Thyroid gland (tissue), 4 donors: ENCODE measurements at regions not wholly inside any gene's neighbourhood (a gene's known extent, or its start where the extent isn't known, plus 50 kb on each side); places are given as distances from the start of the nearest gene placed in this dataset.
"Not testable (repeated sequence)": the region's sequence is repeated elsewhere in the genome, so short reads cannot be mapped to it uniquely, and the experiment has no call there.

Experiments used
- DNase-seq, 2 donors: peaks; one replicate each; pipeline ENCODE4 v3.0.0-alpha.2; 2019
- H3K27ac ChIP-seq, 3 donors: fragments of 200-600 bp; sonication (generic); 1 replicate in 2 of 3; 2 replicates in 1 of 3; pipeline ENCODE4 v1.5.1; 2016 to 2019; ENCODE audit warnings: mild to moderate bottlenecking in 1 of 3, moderate library complexity in 1 of 3
- H3K27me3 ChIP-seq: fragments of 200-600 bp; sonication (generic); one replicate; pipeline ENCODE4 v1.5.1; 2019
- H3K36me3 ChIP-seq, 2 donors: fragments of 200-600 bp; sonication (generic); one replicate each; pipeline ENCODE4 v1.5.1; 2016 to 2019
- H3K4me1 ChIP-seq, 2 donors: fragments of 200-600 bp; sonication (generic); one replicate each; pipeline ENCODE4 v1.5.1; 2017 to 2019
- H3K4me3 ChIP-seq, 3 donors: fragments of 200-600 bp; sonication (generic); replicated peaks in 1 of 3; 1 replicate in 2 of 3; 2 replicates in 1 of 3; pipeline ENCODE4 v1.5.1; 2016; ENCODE audit warnings: mild to moderate bottlenecking in 1 of 3
- H3K9me3 ChIP-seq: fragments of 200-600 bp; sonication (generic); one replicate; pipeline ENCODE4 v1.5.1; 2017
- CTCF ChIP-seq, 6 experiments: fragments of 200-600 bp in 3 of 6; fragments of 450-650 bp in 3 of 6; sonication (generic) in 3 of 6; IDR thresholded peaks; one replicate each; pipeline ENCODE4 v1.5.1; 2016 to 2019; ENCODE audit warnings: antibody characterized with exemption in 6 of 6, mild to moderate bottlenecking in 2 of 6, inconsistent platforms in 1 of 6, moderate library complexity in 1 of 6
- POLR2A ChIP-seq, 2 donors: fragments of 450-650 bp; IDR thresholded peaks; one replicate each; pipeline ENCODE4 v1.6.1; 2017; ENCODE audit warnings: antibody characterized with exemption in 2 of 2, mild to moderate bottlenecking in 2 of 2, moderate library complexity in 1 of 2
- WGBS, 2 donors: methylation state at CpG; one replicate each; pipeline ENCODE4 v1.1.5; 2017; 5-methylcytosine and 5-hydroxymethylcytosine counted together
- intact Hi-C: fragments of 100-400 bp; cut with DNase I; formaldehyde crosslinking; loops from one replicate; pipeline ENCODE4 v1.15.1; 2023

GRCh38 chr15:67945951-67946700, 106.3 kb upstream of the RNU6-1 start:
- H3K4me1 ChIP-seq = peaks cover 51 to 61% of the 10 kb centered on the region in 2 donors
- 36 to 49% methylated on average over 6 of the region's 6 CpGs for WGBS, 2 donors
- H3K27ac ChIP-seq = peak overlapping the region; percentile 88 to 96 (median 92)
- intact Hi-C loops = no loop called here
- TF ChIP-seq CTCF (IDR thresholded peaks at IDR 0.05) = no peak
- TF ChIP-seq POLR2A (IDR thresholded peaks at IDR 0.05) = peak in 1 of 2 donors; percentile 78
- no peaks in the 10 kb centered on the region for H3K36me3 ChIP-seq
- H3K27me3 ChIP-seq = no peaks in the 10 kb centered on the region
- no peak overlapping the region for H3K4me3 ChIP-seq
- no peaks in the 10 kb centered on the region for H3K9me3 ChIP-seq
- peak; percentile 75 to 77 for DNase-seq

- no peak for DNase-seq
- H3K9me3 ChIP-seq = no peaks in the 10 kb centered on the region
- H3K36me3 ChIP-seq = no peaks in the 10 kb centered on the region
- TF ChIP-seq CTCF (IDR thresholded peaks at IDR 0.05) = no peak
- no peak for TF ChIP-seq POLR2A (IDR thresholded peaks at IDR 0.05)
- intact Hi-C loops = no loop called here
- no peaks in the 10 kb centered on the region for H3K27me3 ChIP-seq
- no peak overlapping the region for H3K4me3 ChIP-seq
- WGBS, 2 donors = 54 to 68% methylated on average over 4 of the region's 4 CpGs
- H3K4me1 ChIP-seq = peaks cover 51 to 56% of the 10 kb centered on the region in 2 donors
- peak overlapping the region; percentile 83 to 96 (median 92) for H3K27ac ChIP-seq
Measured at GRCh38 chr15:67946701-67947100, 106.9 kb upstream of the RNU6-1 start.

GRCh38 chr15:67947254-67948039, 106.7 kb upstream of the PIAS1 start:
- peak; percentile 63 to 65 for DNase-seq
- H3K27ac ChIP-seq = peak overlapping the region; percentile 63 to 96 (median 83)

DNA sequence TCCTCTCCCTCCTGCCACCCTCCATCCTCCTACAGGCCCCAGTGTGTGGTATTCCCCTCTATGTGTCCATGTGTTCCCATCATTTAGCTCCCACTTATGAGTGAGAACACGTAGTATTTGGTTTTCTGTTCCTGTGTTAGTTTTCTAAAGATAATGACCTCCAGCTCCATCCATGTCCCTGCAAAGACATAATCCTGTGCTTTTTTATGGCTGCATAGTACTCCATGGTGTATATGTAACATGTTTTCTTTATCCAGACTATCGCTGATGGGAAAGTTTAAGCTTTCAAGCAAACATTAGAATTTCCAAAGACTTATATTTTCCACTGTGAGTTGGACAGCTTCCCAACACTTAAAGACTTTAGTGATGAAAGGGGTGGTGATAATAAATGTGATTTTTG, 105.9 kb upstream of the PIAS1 start:
- 98 to 99% methylated on average over 2 of the region's 2 CpGs for WGBS, 2 donors
- intact Hi-C loops = no loop called here
- H3K4me3 ChIP-seq = no peak overlapping the region
- H3K27ac ChIP-seq = peak overlapping the region; percentile 63 to 96 (median 83)
- H3K36me3 ChIP-seq = no peaks in the 10 kb centered on the region
- no peak for DNase-seq
- H3K27me3 ChIP-seq = no peaks in the 10 kb centered on the region
- no peaks in the 10 kb centered on the region for H3K9me3 ChIP-seq
- TF ChIP-seq POLR2A (IDR thresholded peaks at IDR 0.05) (no peak), CTCF (IDR thresholded peaks at IDR 0.05) (no peak)
- H3K4me1 ChIP-seq = peaks cover 49 to 50% of the 10 kb centered on the region in 2 donors

More at GRCh38 chr15:67947254-67948039, 106.7 kb upstream of the PIAS1 start:
- TF ChIP-seq CTCF (IDR thresholded peaks at IDR 0.05) (no peak), POLR2A (IDR thresholded peaks at IDR 0.05) (peak in 1 of 2 donors; percentile 49)
- Histone ChIP-seq H3K4me3 (no peak overlapping the region), H3K27me3 (no peaks in the 10 kb centered on the region), H3K4me1 (peaks cover 51 to 52% of the 10 kb centered on the region in 2 donors), H3K9me3 (no peaks in the 10 kb centered on the region), H3K36me3 (no peaks in the 10 kb centered on the region)
- intact Hi-C loops = no loop called here
- WGBS, 2 donors = 49 to 50% methylated on average over 8 of the region's 8 CpGs

GRCh38 chr15:67951187-67951586, 102.9 kb upstream of the PIAS1 start:
- DNase-seq, intact Hi-C loops, H3K27ac ChIP-seq, H3K27me3 ChIP-seq, H3K9me3 ChIP-seq, H3K4me3 ChIP-seq, H3K36me3 ChIP-seq: not testable (repeated sequence)
- peaks cover 32 to 38% of the 10 kb centered on the region in 2 donors for H3K4me1 ChIP-seq
- WGBS, 2 donors = 79% methylated on average over 3 of the region's 3 CpGs
